ENCODE measurements at regions not wholly inside any gene's neighbourhood (a gene's known extent, or its start where the extent isn't known, plus 50 kb on each side); places are given as distances from the start of the nearest gene placed in this dataset.
"Not testable (repeated sequence)": the region's sequence is repeated elsewhere in the genome, so short reads cannot be mapped to it uniquely, and the experiment has no call there.

DNA sequence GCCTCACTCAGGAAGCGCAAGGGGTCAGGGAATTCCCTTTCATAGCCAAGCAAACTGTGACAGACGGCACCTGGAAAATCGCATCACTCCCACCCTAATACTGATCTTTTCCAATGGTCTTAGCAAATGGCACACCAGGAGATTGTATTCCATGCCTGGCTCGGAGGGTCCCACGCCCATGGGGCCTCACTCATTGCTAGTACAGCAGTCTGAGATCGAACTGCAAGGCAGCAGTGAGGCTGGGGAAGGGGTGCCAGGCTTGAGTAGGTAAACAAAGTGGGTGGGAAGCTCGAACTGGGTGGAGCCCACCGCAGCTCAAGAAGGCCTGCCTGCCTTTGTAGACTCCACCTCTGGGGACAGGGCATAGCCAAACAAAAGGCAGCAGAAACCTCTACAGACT is 626.0 kb upstream of the ST8SIA4 start:
- not testable (repeated sequence) for TF ChIP-seq ZNF384 (IDR thresholded peaks at IDR 0.05; ENCODE audit: low read depth, low read length); ELF1 (tag; IDR thresholded peaks at IDR 0.05); HDAC6 (IDR thresholded peaks at IDR 0.05; ENCODE audit: low read depth, low read length); FOXM1 (IDR thresholded peaks at IDR 0.05; ENCODE audit: low read depth); FOXM1 (CRISPR knock-in tag; IDR thresholded peaks at IDR 0.05; ENCODE audit: low read depth); KAT8 (IDR thresholded peaks at IDR 0.05; ENCODE audit: low read depth); EZH2 (IDR thresholded peaks at IDR 0.05; ENCODE audit: borderline replicate concordance, low read depth, low read length); EGR1 (conservative IDR thresholded peaks at IDR 0.05); SMARCB1 (IDR thresholded peaks at IDR 0.05; ENCODE audit: insufficient read length, low read depth); U2AF2 (optimal IDR thresholded peaks at IDR 0.05; ENCODE audit: low read depth, low read length); ZNF583 (CRISPR knock-in tag; IDR thresholded peaks at IDR 0.05)
- TF ChIP-seq, protein P1, sequence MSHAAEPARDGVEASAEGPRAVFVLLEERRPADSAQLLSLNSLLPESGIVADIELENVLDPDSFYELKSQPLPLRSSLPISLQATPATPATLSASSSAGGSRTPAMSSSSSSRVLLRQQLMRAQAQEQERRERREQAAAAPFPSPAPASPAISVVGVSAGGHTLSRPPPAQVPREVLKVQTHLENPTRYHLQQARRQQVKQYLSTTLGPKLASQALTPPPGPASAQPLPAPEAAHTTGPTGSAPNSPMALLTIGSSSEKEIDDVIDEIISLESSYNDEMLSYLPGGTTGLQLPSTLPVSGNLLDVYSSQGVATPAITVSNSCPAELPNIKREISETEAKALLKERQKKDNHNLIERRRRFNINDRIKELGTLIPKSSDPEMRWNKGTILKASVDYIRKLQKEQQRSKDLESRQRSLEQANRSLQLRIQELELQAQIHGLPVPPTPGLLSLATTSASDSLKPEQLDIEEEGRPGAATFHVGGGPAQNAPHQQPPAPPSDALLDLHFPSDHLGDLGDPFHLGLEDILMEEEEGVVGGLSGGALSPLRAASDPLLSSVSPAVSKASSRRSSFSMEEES (CRISPR knock-in tag; IDR thresholded peaks at IDR 0.05), result not testable (repeated sequence)
- TF ChIP-seq, protein P2, sequence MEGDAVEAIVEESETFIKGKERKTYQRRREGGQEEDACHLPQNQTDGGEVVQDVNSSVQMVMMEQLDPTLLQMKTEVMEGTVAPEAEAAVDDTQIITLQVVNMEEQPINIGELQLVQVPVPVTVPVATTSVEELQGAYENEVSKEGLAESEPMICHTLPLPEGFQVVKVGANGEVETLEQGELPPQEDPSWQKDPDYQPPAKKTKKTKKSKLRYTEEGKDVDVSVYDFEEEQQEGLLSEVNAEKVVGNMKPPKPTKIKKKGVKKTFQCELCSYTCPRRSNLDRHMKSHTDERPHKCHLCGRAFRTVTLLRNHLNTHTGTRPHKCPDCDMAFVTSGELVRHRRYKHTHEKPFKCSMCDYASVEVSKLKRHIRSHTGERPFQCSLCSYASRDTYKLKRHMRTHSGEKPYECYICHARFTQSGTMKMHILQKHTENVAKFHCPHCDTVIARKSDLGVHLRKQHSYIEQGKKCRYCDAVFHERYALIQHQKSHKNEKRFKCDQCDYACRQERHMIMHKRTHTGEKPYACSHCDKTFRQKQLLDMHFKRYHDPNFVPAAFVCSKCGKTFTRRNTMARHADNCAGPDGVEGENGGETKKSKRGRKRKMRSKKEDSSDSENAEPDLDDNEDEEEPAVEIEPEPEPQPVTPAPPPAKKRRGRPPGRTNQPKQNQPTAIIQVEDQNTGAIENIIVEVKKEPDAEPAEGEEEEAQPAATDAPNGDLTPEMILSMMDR (IDR thresholded peaks at IDR 0.05 in 2 of 3, conservative IDR thresholded peaks at IDR 0.05 in 1 of 3; ENCODE audit: insufficient read depth in 2 of 3, low read depth in 1 of 3, low read length in 3 of 3), result not testable (repeated sequence)
- TF ChIP-seq, protein P3, sequence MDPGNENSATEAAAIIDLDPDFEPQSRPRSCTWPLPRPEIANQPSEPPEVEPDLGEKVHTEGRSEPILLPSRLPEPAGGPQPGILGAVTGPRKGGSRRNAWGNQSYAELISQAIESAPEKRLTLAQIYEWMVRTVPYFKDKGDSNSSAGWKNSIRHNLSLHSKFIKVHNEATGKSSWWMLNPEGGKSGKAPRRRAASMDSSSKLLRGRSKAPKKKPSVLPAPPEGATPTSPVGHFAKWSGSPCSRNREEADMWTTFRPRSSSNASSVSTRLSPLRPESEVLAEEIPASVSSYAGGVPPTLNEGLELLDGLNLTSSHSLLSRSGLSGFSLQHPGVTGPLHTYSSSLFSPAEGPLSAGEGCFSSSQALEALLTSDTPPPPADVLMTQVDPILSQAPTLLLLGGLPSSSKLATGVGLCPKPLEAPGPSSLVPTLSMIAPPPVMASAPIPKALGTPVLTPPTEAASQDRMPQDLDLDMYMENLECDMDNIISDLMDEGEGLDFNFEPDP (CRISPR knock-in tag; IDR thresholded peaks at IDR 0.05), result not testable (repeated sequence)

Data from K562 (cell line).